ENCODE measurements at regions not wholly inside any gene's neighbourhood (a gene's known extent, or its start where the extent isn't known, plus 50 kb on each side); places are given as distances from the start of the nearest gene placed in this dataset.

GRCh38 chr3:28840976-28841376 is 439.9 kb upstream of the RBMS3 start:
- SMC1A ChIA-PET (ENCODE audit: uncharacterized antibody, unreplicated experiment), result interaction anchor here (1.6 kb wide), 1 partner anchor 75 kb away, joined by 6 read pairs; no protein-coding TSS in a partner anchor
- Histone ChIP-seq H3K27ac (ENCODE audit: control insufficient read depth, insufficient read depth) (no peak overlapping the region), H3K4me2 (ENCODE audit: control insufficient read depth, insufficient read depth) (no peak overlapping the region), H3K79me2 (ENCODE audit: control insufficient read depth, insufficient read depth, low read length) (no peaks in the 10 kb centered on the region), H2AFZ (ENCODE audit: control insufficient read depth, low read depth, low read length) (no peak overlapping the region), H3K27me3 (replicated peaks in 1 of 2; ENCODE audit: control insufficient read depth in 2 of 2, insufficient read depth in 2 of 2, low read length in 1 of 2) (no peaks in the 10 kb centered on the region; a peak in 1 of 4 replicates), H3K9ac (ENCODE audit: control insufficient read depth, insufficient read depth, low read length) (no peak overlapping the region), H3K4me1 (ENCODE audit: control insufficient read depth, insufficient read depth, low read length) (peaks cover 4% of the 10 kb centered on the region), H4K20me1 (ENCODE audit: control insufficient read depth, insufficient read depth) (no peaks in the 10 kb centered on the region), H3K36me3 (ENCODE audit: control insufficient read depth in 2 of 2, insufficient read depth in 2 of 2, low read length in 1 of 2) (no peaks in the 10 kb centered on the region), H3K9me3 (replicated peaks; ENCODE audit: control insufficient read depth, insufficient read depth, low read length) (no peaks in the 10 kb centered on the region), H3K4me3 (no peak overlapping the region)
- WGBS (ENCODE audit: insufficient coverage, insufficient replicate concordance, low lambda C conversion rate, missing lambda C conversion rate), result 0% methylated on average over 1 of the region's 1 CpG
- CTCF ChIA-PET, result interaction anchor here (1.3 kb wide), 1 partner anchor 1357 kb away, joined by 4 read pairs; no protein-coding TSS in a partner anchor
- FAIRE-seq (peak; percentile 47), ATAC-seq (peak; percentile 94), DNase-seq (ENCODE audit: low read depth, low spot score) (peak; percentile 40)
- in situ Hi-C loops (cut with MboI) (no loop called here), intact Hi-C loops (cut with micrococcal nuclease; ENCODE audit: unreplicated experiment) (loop anchor here (1.0 kb wide), 1 partner anchor 49 kb away; no protein-coding TSS in a partner anchor)
- RAD21 ChIA-PET (ENCODE audit: unreplicated experiment), result interaction anchor here (1.2 kb wide), 1 partner anchor 173 kb away, joined by 3 read pairs; no protein-coding TSS in a partner anchor
- POLR2A ChIA-PET, result no interaction called here
- no TSS peak for BruUV-seq (replicated peaks)
- TF ChIP-seq CBX3 (IDR thresholded peaks at IDR 0.05; ENCODE audit: borderline replicate concordance, low read depth) (no peak), BCL3 (IDR thresholded peaks at IDR 0.05; ENCODE audit: borderline replicate concordance, insufficient read depth, low read depth, low read length, poor library complexity, severe bottlenecking) (no peak), PAX5 (IDR thresholded peaks at IDR 0.05; ENCODE audit: borderline replicate concordance, low read depth, low read length) (peak; percentile 50; the same call in 1 of the 2 replicates), SKIL (IDR thresholded peaks at IDR 0.05; ENCODE audit: low read depth, poor library complexity, severe bottlenecking) (peak; percentile 16), BRCA1 (IDR thresholded peaks at IDR 0.05; ENCODE audit: low read depth, low read length) (no peak), STAT1 (conservative IDR thresholded peaks at IDR 0.05) (no peak), SUZ12 (IDR thresholded peaks at IDR 0.05; ENCODE audit: unreplicated experiment) (no peak), ATF7 (IDR thresholded peaks at IDR 0.05; ENCODE audit: low read depth) (0 out of 2 replicates have a peak, but pooled peaks have one; percentile 33), SP1 (IDR thresholded peaks at IDR 0.05; ENCODE audit: low read depth, low read length) (no peak), STAT3 (IDR thresholded peaks at IDR 0.05; ENCODE audit: low read depth, low read length) (no peak), MTA2 (IDR thresholded peaks at IDR 0.05; ENCODE audit: low read depth) (peak; percentile 52; the same call in 1 of the 2 replicates), IKZF2 (IDR thresholded peaks at IDR 0.05) (peak in 1 of 2 experiments; percentile 50; a peak in 1 of 4 replicates), RUNX3 (IDR thresholded peaks at IDR 0.05; ENCODE audit: low read length) (peak; percentile 30; the same call in 1 of the 2 replicates), NR2C1 (IDR thresholded peaks at IDR 0.05) (no peak), IKZF1 (conservative IDR thresholded peaks at IDR 0.05) (no peak), CBFB (IDR thresholded peaks at IDR 0.05; ENCODE audit: low read depth) (no peak), EP300 (IDR thresholded peaks at IDR 0.05; ENCODE audit: borderline replicate concordance in 1 of 2, control insufficient read depth in 1 of 2, low read depth in 2 of 2, low read length in 2 of 2) (0 out of 4 replicates have a peak, but pooled peaks of 1 of the 2 experiments have one; percentile 30), JUNB (IDR thresholded peaks at IDR 0.05) (peak; percentile 40; the same call in 1 of the 2 replicates), ZNF687 (IDR thresholded peaks at IDR 0.05) (no peak)

All from GM12878 (cell line).